ENCODE measurements at regions not wholly inside any gene's neighbourhood (a gene's known extent, or its start where the extent isn't known, plus 50 kb on each side); places are given as distances from the start of the nearest gene placed in this dataset.
"Not testable (repeated sequence)": the region's sequence is repeated elsewhere in the genome, so short reads cannot be mapped to it uniquely, and the experiment has no call there.

DNA sequence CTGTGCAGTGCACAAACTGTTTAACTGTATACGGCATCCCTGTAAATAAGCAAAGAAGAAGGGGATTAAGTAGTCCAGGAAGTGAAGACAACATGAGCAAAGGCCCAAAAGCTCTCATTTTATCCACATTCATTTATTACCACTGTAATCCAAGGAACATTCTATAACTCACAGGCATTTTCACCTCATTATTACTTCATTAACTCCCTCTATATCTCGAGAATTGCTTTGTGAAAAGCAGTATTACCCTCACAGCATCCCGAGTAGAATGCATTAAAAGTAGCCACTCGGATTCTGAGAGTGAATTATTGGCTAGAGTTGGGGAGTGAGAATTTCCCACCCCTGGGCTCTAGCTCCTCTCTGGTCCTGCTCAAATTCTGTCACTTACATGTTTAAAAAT, 51.0 kb upstream of the CHCHD3 start:
- DNase-seq, result no peak

- no peak for DNase-seq
Observed at GRCh38 chr7:133134810-133135209, 52.9 kb upstream of the CHCHD3 start.

DNA sequence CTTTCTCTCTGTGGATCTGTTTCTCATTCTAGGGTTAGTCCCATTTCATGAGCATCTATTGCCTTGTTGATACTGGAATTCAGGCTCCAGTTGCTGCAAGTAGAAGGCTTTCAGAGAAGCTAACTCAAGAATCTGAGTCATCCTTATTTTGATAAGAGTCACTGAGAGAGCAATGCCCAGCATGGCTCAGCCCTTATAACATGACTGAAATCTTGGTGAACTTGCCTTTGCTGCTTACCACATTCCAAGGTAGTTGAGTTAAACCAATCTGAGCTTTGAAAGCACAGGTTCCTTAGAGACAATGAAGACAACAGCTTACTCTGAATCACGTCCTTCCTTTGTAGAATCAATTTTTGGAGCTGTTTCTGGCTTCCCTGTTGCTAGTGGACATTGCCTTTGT, 53.6 kb upstream of the CHCHD3 start:
- DNase-seq, result no peak

- peak; percentile 70 for DNase-seq
Observed at GRCh38 chr7:133139350-133139749, 57.5 kb upstream of the CHCHD3 start.

GRCh38 chr7:133139801-133140200, 57.9 kb upstream of the CHCHD3 start:
- DNase-seq, result no peak

GRCh38 chr7:133140994-133141595, 59.2 kb upstream of the CHCHD3 start:
- DNase-seq, result no peak

DNA sequence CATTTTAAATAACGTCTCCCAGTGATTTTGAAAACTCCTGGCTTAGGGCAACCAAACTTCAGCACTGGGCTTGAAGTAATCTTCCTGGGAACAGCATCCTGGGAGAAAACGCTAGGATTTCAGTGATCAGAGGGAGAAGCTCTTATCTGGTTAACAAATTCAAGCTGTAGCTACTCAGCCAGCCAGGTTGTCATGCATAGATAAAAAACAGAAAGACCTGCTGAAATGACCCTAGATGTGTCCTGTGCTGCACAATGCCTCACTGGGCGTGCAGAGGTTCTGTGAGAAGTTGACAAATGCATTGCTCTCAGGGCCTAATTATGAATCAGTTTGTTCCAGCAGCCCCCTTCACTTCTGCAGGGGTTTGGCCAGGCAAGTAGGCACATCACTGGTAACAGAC, 68.9 kb upstream of the CHCHD3 start:
- DNase-seq, result no peak

- no peak for DNase-seq
Observed at GRCh38 chr7:133152875-133153274, 71.0 kb upstream of the CHCHD3 start.

DNA sequence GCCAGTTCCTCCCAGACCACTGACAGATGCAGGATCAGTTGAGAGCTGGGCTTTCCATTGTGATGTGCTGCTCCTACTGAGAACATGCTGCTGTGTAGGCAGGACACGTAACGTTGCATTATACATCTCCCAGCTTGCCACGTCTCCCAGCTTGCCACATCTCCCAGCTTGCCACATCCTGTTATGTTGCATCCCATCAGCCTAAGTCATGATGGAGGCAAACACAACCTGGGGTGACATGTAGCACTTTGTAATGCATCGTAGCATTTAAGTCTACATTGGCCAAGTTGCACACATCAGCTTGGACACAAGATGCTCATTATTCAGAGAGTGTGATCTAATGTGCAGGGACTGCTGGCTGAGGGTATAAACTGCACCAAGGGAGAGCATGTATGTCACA, 73.3 kb upstream of the CHCHD3 start:
- DNase-seq, result no peak

DNA sequence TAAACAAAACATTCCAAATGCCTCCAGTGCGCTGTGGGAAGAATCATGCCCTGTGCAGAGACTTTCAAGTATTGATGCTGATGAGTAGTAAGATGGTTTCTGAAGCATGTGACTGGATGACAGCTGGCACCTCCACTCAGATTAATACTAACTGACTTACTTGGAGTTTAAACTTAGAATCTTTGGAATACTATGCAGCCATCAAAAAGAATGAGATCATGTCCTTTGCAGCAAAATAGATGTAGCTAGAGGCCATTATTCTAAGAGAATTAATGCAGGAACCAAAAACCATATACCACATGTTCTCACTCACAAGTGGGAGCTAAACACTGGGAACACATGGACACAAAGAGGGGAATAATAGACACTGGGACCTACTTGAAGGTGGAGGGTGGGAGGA, 73.8 kb upstream of the CHCHD3 start:
- DNase-seq, result no peak

- DNase-seq, result no peak
Observed at GRCh38 chr7:133157045-133157444, 75.2 kb upstream of the CHCHD3 start.

GRCh38 chr7:133164498-133164897, 82.6 kb upstream of the CHCHD3 start:
- no peak for DNase-seq

DNA sequence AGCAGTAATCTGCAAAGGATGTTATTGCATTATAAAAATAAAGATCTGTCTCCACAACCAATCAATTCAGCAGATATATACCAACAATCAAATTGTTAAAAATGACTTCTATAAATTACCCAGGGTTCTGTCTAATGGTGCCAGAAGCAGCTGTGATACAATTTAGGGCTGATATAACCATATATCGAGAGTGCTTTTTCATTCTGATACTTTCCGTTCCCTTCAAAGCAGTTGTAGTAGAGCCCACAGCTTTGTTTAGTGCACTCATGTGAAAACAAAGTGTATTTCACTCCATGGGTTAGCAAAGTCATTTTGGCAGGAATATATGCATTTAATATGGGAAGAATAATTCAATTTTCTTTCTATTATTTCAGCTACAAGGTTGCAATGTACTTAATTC, 83.1 kb upstream of the CHCHD3 start:
- no peak for DNase-seq

DNA sequence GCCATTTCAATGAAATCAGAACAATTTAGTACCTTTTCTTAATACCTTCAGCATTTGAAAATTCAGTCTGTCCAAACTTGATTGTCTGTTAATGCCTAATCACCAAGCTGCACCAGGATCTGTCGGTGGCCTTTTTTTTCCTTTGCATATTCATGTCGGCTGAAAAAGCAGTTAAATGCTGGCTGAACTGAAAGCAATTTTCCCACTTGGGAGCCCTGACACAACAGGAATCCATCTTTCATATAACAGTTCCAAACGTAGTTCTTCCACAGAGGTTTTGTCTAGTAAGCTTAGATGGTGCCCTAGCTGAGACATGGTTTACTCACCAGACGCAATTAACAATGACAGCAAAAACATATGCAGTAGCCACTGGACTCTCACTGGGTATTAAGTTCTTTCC, 83.6 kb upstream of the CHCHD3 start:
- no peak for DNase-seq

DNA sequence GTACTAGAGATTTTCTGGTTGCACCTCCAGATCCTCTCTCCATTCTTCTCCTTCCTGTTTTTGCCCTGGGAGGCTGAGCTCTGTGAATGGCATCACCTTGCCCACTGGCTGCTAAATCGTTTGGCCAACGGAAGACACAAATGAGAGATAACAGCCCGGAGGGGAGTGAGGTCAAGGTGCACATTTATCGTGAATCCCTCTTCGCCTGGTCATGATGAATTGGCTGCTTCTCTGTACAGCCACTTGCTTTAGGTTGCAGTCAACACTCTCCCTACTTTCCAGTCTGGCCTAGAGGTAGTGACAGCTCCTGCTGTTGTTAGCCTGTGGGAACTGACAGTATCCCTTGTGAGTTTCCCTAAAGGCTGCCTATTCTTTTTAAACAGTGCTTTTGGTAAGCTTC, 85.4 kb upstream of the CHCHD3 start:
- DNase-seq, result no peak

DNA sequence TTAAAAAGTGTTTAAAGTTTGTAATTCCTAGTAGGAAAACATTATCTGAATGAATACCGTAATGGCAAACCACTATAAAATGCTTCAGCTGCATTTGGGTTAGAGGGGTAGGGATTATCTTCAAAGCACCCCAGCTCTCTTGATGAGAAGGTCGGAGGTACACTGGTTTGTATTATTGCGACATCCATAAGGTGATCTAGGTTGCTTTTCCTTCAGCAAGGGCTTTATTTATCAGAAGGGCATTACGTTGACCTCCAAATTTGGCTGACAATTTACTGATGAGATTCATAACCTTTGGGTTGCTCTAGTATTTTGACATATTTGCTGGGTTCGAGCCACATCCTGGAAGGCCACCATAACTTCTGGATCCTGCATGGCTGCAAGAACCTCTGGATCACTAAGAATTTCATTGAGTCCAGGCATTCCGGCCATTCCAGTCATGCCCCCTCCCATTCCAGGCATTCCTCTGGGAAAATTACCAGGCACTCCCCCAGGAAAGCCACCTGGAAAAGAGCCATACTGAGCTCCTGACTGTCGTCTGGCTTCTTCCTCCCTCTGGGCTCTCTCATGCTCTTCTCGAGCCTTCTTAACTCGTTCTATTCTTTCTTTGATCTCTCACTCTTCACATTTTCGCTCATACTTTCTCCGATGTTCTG, 83.6 kb upstream of the EXOC4 start:
- DNase-seq, result not testable (repeated sequence)

- DNase-seq, result not testable (repeated sequence)
Observed at GRCh38 chr7:133177476-133177875, 75.4 kb upstream of the EXOC4 start.

DNA sequence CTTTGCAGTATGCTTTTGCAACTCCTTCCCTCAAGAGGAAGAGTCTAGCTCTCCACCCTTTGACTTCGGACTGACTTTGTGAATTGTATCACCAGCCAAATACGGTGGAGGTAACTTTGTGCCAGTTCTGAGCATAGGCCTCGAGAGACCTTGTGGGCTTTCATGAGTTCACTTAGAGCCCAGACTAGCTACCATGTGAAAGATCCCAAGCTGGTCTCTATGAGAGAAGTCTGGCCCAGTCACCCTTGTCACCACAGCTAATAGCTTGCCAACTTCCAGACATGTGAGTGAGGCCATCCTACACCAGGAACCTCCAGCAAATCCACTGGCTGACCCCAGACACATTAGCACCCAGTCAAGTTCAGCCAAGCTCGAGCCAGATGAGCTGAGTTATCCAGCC, 72.2 kb upstream of the EXOC4 start:
- DNase-seq, result no peak

GRCh38 chr7:133183042-133183794, 69.7 kb upstream of the EXOC4 start:
- peak; percentile 41 for DNase-seq

DNA sequence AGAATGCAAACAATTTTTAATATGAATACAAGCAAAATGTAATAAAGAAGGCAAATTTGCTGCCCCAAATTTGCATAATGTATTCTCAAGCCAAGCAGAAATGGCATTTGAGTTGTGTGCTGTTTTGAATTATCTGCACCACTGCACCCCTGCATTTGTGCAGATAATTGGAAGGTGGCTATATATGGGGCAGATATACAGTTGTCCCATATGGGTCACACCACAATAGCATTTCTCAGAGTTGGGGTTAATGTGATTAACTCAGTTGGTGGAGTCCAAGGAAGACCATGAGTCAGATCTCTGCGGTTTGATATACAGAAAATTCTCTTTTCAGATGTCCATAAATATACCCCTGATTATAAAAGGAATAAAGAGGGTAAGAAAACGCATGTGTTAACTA, 68.9 kb upstream of the EXOC4 start:
- no peak for DNase-seq

- no peak for DNase-seq
Observed at GRCh38 chr7:133185512-133185911, 67.4 kb upstream of the EXOC4 start.

DNA sequence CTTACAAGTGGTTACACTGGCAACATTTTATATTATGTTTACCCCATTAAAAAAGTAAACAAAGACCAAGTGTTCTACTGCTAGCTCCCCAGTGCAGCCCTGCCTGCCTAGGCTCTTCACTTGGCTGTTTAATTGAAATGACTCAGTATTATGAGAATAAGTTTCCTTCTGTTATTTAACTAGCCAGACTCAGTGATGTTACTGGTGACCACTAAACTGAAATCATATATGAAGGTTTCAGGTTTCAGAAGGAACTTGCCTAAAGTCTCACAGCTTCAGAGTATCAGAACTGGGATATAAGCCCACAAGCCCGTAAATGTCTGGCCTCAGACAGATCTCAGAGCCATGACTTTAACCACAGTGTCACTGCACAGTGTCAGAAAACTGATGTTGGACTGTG, 66.8 kb upstream of the EXOC4 start:
- DNase-seq, result peak; percentile 10

DNA sequence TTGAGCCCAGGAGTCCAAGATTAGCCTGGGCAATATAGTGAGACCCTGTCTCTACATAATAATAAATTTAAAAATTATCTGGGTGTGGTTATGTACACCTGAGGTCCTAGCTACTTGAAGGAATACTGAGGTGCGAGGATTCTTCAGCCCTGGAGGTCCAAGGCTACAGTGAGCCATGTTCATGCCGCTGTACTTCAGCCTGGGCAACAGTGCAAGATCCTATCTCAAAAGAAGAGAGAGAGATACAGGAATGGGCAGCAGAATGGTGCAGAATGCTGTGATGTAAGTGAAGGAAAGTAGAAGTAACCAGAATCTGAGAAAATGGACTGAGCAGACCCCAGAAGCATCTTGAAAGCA, 62.7 kb upstream of the EXOC4 start:
- no peak for DNase-seq

DNA sequence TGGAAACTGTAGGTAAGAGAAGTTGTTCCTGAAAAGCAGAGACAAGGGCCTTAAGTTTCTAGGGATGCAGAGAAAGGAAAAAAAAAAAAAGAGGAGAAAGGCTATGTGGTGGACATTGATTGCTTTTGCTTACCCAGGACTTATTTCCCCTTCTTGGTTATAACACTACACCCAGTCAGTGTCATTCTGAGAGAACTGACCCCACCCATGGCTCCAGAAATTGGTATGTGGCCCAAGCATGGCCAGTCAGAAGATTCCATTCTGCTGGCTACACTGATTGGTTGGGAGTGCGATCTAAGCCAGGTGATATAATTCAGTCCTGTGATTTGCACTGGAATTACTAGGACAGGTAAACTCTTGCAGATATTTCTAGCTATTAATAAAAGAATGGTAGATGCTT, 62.2 kb upstream of the EXOC4 start:
- DNase-seq, result no peak

- DNase-seq, result no peak
Observed at GRCh38 chr7:133191787-133192186, 61.1 kb upstream of the EXOC4 start.
